Superior temporal gyrus (tissue), 1 donor: ENCODE measurements at regions not wholly inside any gene's neighbourhood (a gene's known extent, or its start where the extent isn't known, plus 50 kb on each side); places are given as distances from the start of the nearest gene placed in this dataset.
"Not testable (repeated sequence)": the region's sequence is repeated elsewhere in the genome, so short reads cannot be mapped to it uniquely, and the experiment has no call there.

Experiments
- DNase-seq: peaks from one replicate; pipeline ENCODE4 v3.0.0-alpha.2; 2016; ENCODE audit errors: extremely low spot score

GRCh38 chr13:42478531-42479156 lies 95.3 kb upstream of the TNFSF11 start:
- no peak for DNase-seq

- no peak for DNase-seq
Measured at GRCh38 chr13:42484386-42484785, 89.6 kb upstream of the TNFSF11 start.

GRCh38 chr13:42485272-42485671 lies 88.7 kb upstream of the TNFSF11 start:
- no peak for DNase-seq

GRCh38 chr13:42486711-42487198 lies 87.2 kb upstream of the TNFSF11 start:
- no peak for DNase-seq

GRCh38 chr13:42487221-42487620 lies 86.7 kb upstream of the TNFSF11 start:
- no peak for DNase-seq

- DNase-seq = no peak
Measured at GRCh38 chr13:42490676-42491075, 83.3 kb upstream of the TNFSF11 start.

- DNase-seq = no peak
Measured at GRCh38 chr13:42492372-42492920, 81.5 kb upstream of the TNFSF11 start.

- no peak for DNase-seq
Measured at GRCh38 chr13:42494157-42494556, 79.8 kb upstream of the TNFSF11 start.

- no peak for DNase-seq
Measured at GRCh38 chr13:42495255-42495654, 78.7 kb upstream of the TNFSF11 start.

GRCh38 chr13:42495751-42496150 lies 78.2 kb upstream of the TNFSF11 start:
- no peak for DNase-seq

- DNase-seq = not testable (repeated sequence)
Measured at GRCh38 chr13:42496926-42497554, 76.9 kb upstream of the TNFSF11 start.

- no peak for DNase-seq
Measured at GRCh38 chr13:42497798-42498197, 76.2 kb upstream of the TNFSF11 start.

GRCh38 chr13:42498521-42498920 lies 75.4 kb upstream of the TNFSF11 start:
- DNase-seq = no peak
